ENCODE measurements at regions not wholly inside any gene's neighbourhood (a gene's known extent, or its start where the extent isn't known, plus 50 kb on each side); places are given as distances from the start of the nearest gene placed in this dataset.

DNA sequence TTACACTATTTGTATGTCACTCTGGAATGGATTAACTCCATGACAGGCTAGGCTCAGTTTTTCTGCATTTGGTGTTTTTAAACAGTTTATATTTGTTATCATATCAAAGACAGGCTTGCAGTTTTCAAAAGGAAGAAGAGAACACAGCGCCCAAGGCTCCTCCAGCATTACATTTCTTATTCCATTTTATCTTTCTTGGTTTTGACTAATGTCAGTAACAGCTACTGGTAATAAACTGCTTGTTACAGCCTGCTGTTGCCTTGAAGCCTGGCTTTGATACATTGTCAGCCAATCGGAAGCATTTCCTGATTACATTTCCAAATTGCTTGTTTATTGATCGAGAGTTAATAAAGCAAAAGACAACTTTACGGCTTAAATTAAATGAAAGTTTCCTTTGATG lies 166.0 kb upstream of the MDFIC start:
- TF ChIP-seq, protein P1, sequence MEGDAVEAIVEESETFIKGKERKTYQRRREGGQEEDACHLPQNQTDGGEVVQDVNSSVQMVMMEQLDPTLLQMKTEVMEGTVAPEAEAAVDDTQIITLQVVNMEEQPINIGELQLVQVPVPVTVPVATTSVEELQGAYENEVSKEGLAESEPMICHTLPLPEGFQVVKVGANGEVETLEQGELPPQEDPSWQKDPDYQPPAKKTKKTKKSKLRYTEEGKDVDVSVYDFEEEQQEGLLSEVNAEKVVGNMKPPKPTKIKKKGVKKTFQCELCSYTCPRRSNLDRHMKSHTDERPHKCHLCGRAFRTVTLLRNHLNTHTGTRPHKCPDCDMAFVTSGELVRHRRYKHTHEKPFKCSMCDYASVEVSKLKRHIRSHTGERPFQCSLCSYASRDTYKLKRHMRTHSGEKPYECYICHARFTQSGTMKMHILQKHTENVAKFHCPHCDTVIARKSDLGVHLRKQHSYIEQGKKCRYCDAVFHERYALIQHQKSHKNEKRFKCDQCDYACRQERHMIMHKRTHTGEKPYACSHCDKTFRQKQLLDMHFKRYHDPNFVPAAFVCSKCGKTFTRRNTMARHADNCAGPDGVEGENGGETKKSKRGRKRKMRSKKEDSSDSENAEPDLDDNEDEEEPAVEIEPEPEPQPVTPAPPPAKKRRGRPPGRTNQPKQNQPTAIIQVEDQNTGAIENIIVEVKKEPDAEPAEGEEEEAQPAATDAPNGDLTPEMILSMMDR (IDR thresholded peaks at IDR 0.05): no peak

DNA sequence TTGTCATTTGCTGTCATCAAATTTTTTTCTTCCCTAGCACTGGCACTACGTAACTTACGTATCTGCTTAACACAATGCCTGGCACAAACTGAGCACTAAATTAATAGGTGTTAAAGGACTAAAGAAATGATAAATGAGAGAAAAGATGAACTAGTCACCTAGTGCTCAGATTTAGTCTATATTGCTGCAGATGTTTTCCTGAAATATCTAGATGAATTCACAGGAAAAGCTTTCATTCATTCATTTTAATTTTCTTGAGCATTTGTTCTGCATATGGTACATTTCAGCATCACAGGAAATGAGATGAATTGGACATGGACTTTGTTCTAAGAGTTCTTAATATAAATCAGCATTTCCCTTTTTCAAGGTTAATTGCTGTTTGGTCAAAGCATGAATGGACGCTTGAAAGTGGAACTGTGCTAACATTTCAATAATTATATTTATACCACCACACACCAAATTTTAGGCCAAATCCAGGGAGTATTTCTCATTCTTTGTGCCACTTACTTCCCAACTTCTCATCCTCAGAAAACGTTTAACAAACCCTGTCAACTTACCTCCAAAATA lies 163.2 kb upstream of the MDFIC start:
- TF ChIP-seq, protein P1 (IDR thresholded peaks at IDR 0.05): no peak

DNA sequence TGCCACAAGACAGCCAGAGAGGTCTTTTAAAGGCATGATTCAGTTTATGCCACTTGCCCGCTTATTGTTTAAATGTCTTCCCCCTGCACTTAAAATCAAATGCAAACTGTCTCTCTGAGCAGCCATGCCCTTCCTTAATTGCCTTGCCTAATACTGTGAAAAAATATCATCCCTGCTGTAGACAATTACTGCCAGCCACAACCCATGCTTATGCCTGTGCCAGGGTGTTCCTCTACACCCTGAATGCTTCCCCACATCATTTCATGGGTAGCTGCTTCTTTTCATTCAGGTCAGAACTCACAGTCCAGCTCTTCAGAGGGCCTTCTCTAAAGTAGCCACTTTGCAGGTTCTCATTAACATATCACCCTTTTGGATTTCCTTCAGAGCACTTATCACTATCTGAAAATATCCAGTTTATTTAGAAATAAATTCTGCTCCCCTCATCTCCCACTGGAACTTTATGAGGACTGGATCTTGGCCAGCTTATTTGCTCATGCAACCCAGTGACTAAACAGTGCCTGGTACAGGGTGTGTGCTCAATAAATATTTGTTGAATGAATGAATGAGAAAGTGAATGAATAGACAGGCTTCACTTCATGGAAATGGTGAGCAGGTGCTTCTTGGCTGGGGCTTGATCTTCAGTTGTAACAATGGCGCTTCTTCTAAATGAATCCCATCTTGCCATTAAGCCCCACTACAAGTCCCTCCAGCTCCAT lies 162.4 kb upstream of the MDFIC start:
- TF ChIP-seq, protein P1 (IDR thresholded peaks at IDR 0.05): no peak

DNA sequence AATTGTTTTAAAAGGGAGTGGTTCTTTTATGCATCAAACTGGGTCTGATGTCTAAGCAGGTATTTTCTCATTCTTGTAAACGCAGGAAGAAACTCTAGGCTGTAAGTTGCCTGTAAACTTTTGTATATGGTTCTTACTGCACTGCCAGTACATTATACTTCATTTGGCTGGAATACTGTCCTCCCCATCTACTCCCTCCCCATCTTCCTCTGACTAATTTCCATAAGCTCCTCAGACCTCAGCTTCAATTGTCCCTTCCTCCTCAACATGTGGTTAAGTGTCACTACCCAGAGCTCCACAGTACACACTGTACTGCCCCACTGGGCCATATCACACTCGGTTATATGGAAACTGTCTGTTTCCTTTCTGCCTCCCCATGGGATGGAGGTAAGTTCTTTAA lies 161.4 kb upstream of the MDFIC start:
- TF ChIP-seq, protein P1 (IDR thresholded peaks at IDR 0.05): no peak

DNA sequence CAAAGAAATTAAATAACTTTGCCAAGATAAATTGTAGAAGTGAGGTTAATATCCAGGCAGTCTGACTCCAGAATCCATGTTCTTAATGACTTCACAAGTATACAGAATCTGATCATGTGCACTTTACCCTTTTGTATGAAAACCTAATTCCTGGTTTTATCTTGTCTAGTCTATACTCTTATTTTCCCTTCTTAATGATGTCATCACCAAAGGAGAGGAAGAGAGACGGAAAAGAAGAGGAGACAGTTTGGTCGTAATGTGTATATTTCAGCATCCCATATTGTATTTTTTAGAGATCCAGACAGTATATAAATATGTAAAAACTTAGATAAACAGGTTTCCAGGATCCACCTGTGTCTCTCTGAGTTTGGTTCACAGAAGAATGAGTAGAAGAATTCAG lies 159.9 kb upstream of the MDFIC start:
- TF ChIP-seq, protein P1 (IDR thresholded peaks at IDR 0.05): no peak

DNA sequence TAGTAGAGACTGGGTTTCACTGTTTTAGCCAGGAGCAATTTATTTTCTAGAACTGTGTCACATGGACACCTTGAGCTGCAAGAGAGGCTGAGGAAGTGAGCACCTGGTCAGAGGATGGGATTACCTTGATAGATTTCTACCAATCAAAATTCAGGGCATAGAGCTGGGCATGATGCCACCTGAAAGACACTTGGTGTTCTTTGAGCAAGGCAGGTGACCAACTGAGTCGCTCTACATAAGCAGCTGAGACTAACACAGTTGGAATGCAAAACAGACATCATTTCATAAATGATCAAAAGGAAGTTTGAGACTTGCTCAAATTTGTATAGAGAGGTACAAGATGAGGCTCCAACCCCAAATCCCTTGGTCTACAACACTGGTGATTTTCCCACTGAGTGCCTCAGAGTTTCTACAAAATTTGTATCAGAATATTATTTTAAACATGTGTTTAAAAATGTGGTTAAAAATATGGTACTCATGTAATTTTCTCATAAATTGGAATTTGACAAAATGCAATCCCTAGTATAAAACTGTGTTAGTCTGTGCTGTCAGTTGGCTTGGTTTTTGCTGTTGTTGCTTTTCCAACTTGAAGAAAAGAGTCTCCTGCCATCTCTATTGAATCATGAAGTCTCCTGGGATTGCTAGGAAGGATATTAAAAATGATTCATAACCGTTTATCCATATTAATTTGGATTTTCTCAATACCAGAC lies 156.4 kb upstream of the MDFIC start:
- TF ChIP-seq, protein P1 (IDR thresholded peaks at IDR 0.05): no peak

DNA sequence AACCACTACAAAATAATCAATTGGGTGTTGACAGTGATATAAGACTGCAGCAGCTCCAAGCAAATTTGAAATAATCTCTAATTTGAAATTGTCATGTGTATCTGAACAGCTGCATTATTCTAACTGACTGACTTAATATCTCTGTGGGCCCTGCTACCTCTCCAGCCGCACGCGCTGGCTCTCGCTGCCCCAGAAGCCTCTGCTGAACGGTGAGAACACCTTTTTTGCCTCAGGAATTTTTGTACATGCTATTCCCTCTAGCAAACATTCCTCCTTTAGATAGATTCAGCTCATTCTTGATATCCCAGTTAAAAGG lies 155.9 kb upstream of the MDFIC start:
- TF ChIP-seq, protein P1 (IDR thresholded peaks at IDR 0.05): no peak
